Neuronal stem cell (in vitro differentiated cells): ENCODE measurements at regions not wholly inside any gene's neighbourhood (a gene's known extent, or its start where the extent isn't known, plus 50 kb on each side); places are given as distances from the start of the nearest gene placed in this dataset.

ENCODE experiments used
- DNase-seq: peaks from one replicate; pipeline ENCODE4 v3.0.0-alpha.2; 2013; ENCODE audit warnings: low spot score
- H2AFZ ChIP-seq: one replicate; pipeline ENCODE4 v1.6.1; 2013; ENCODE audit warnings: mild to moderate bottlenecking, low read length, inconsistent platforms
- H2AK5ac ChIP-seq: 2 replicates; pipeline ENCODE4 v1.6.1; 2013; ENCODE audit warnings: low read depth, mild to moderate bottlenecking, inconsistent platforms, low read length, moderate library complexity, mixed read lengths
- H2BK120ac ChIP-seq: 2 replicates; pipeline ENCODE4 v1.6.1; 2013; ENCODE audit warnings: low read depth, mild to moderate bottlenecking, inconsistent platforms, low read length, moderate library complexity, mixed read lengths
- H2BK12ac ChIP-seq: one replicate; pipeline ENCODE4 v1.6.1; 2013; ENCODE audit warnings: low read length, inconsistent platforms
- H2BK15ac ChIP-seq: 2 replicates; pipeline ENCODE4 v1.6.1; 2013; ENCODE audit warnings: mild to moderate bottlenecking, low read length, inconsistent platforms, mixed read lengths
- H2BK5ac ChIP-seq: one replicate; pipeline ENCODE4 v1.6.1; 2013; ENCODE audit warnings: inconsistent platforms, mild to moderate bottlenecking, low read length, moderate library complexity
- H3K14ac ChIP-seq: one replicate; pipeline ENCODE4 v1.6.1; 2013; ENCODE audit warnings: low read length, inconsistent platforms
- H3K18ac ChIP-seq: 2 replicates; pipeline ENCODE4 v1.6.1; 2013; ENCODE audit warnings: low read length, inconsistent platforms
- H3K23ac ChIP-seq: 2 replicates; pipeline ENCODE4 v1.6.1; 2013; ENCODE audit warnings: low read depth, mild to moderate bottlenecking, mixed read lengths, low read length, inconsistent platforms; ENCODE audit not compliant: poor library complexity
- H3K27ac ChIP-seq: replicated peaks from 3 replicates; pipeline ENCODE4 v1.5.1; 2013; ENCODE audit warnings: low read length, inconsistent platforms
- H3K27me3 ChIP-seq, 3 experiments: 2 replicates each; pipeline ENCODE4 v1.6.1; 2013; ENCODE audit warnings: low read length in 3 of 3, mild to moderate bottlenecking in 2 of 3, inconsistent platforms in 1 of 3, low read depth in 1 of 3, mixed read lengths in 1 of 3, moderate library complexity in 1 of 3; ENCODE audit not compliant: control insufficient read depth in 3 of 3, insufficient read depth in 3 of 3
- H3K36me3 ChIP-seq, 2 donors: replicated peaks in 1 of 2; 2 replicates each; pipeline ENCODE4 v1.6.1; 2013; ENCODE audit warnings: low read length in 2 of 2; ENCODE audit not compliant: control insufficient read depth in 2 of 2, insufficient read depth in 2 of 2
- H3K4ac ChIP-seq: 2 replicates; pipeline ENCODE4 v1.6.1; 2013; ENCODE audit warnings: inconsistent platforms, mild to moderate bottlenecking, low read length, moderate library complexity
- H3K4me1 ChIP-seq, 2 donors: 1 replicate in 1 of 2; 2 replicates in 1 of 2; pipeline ENCODE4 v1.6.1; 2013; ENCODE audit warnings: low read length in 2 of 2, low read depth in 1 of 2; ENCODE audit not compliant: control insufficient read depth in 2 of 2, insufficient read depth in 1 of 2
- H3K4me2 ChIP-seq: one replicate; pipeline ENCODE4 v1.6.1; 2013; ENCODE audit warnings: mild to moderate bottlenecking, low read length, inconsistent platforms; ENCODE audit not compliant: insufficient read depth, poor library complexity, severe bottlenecking
- H3K4me3 ChIP-seq, 2 donors: 2 replicates each; pipeline ENCODE4 v1.5.1; 2013; ENCODE audit warnings: low read length in 2 of 2, mild to moderate bottlenecking in 2 of 2, inconsistent platforms in 1 of 2, moderate library complexity in 1 of 2
- H3K79me1 ChIP-seq: one replicate; pipeline ENCODE4 v1.6.1; 2013; ENCODE audit warnings: low read depth, mild to moderate bottlenecking, inconsistent platforms, low read length, moderate library complexity
- H3K9ac ChIP-seq: one replicate; pipeline ENCODE4 v1.6.1; 2013; ENCODE audit warnings: mild to moderate bottlenecking, low read depth, low read length, inconsistent platforms; ENCODE audit not compliant: poor library complexity
- H3K9me3 ChIP-seq, 2 donors: replicated peaks in 1 of 2; 2 replicates each; pipeline versions ENCODE3 to v1.6.1; 2013; ENCODE audit warnings: low read length in 2 of 2, mild to moderate bottlenecking in 2 of 2, inconsistent platforms in 1 of 2, low read depth in 1 of 2, mixed read lengths in 1 of 2, moderate library complexity in 1 of 2; ENCODE audit not compliant: control insufficient read depth in 2 of 2, insufficient read depth in 1 of 2
- H4K8ac ChIP-seq: one replicate; pipeline ENCODE4 v1.6.1; 2013; ENCODE audit warnings: low read depth, mild to moderate bottlenecking, inconsistent platforms, low read length, moderate library complexity
- H4K91ac ChIP-seq: one replicate; pipeline ENCODE4 v1.6.1; 2013; ENCODE audit warnings: low read length, low read depth, mild to moderate bottlenecking, inconsistent platforms; ENCODE audit not compliant: poor library complexity
- WGBS, 2 donors: extraction: QIAGEN DNeasy Blood & Tissue Kit; methylation state at CpG; one replicate each; pipeline ENCODE4 v1.1.7; 2013; ENCODE audit warnings: missing lambda C conversion rate in 2 of 2, mixed read lengths in 1 of 2; ENCODE audit not compliant: insufficient read length in 2 of 2, insufficient replicate concordance in 1 of 2; ENCODE audit errors: extremely low coverage in 2 of 2; 5-methylcytosine and 5-hydroxymethylcytosine counted together

GRCh38 chr21:35352793-35353192 lies 303.7 kb upstream of the RUNX1 start:
- Histone ChIP-seq H2BK5ac (no peak overlapping the region), H3K4ac (no peak overlapping the region), H3K18ac (no peak overlapping the region), H2AK5ac (no peak overlapping the region), H3K14ac (no peak overlapping the region), H2AFZ (no peak overlapping the region), H3K9ac (no peak overlapping the region), H4K91ac (no peak overlapping the region), H2BK120ac (no peak overlapping the region), H3K27ac (no peak overlapping the region), H3K27me3 (no peaks in the 10 kb centered on the region), H3K4me2 (no peak overlapping the region), H3K4me3 (no peak overlapping the region), H3K23ac (no peak overlapping the region), H3K79me1 (no peaks in the 10 kb centered on the region), H3K4me1 (peaks cover 0 to 1% of the 10 kb centered on the region in 2 donors), H2BK15ac (no peak overlapping the region), H3K9me3 (no peaks in the 10 kb centered on the region), H2BK12ac (no peak overlapping the region), H3K36me3 (no peaks in the 10 kb centered on the region), H4K8ac (no peak overlapping the region)
- WGBS, 2 donors: no CpG with 5 or more reads among the region's 7 CpGs
- no peak for DNase-seq

DNA sequence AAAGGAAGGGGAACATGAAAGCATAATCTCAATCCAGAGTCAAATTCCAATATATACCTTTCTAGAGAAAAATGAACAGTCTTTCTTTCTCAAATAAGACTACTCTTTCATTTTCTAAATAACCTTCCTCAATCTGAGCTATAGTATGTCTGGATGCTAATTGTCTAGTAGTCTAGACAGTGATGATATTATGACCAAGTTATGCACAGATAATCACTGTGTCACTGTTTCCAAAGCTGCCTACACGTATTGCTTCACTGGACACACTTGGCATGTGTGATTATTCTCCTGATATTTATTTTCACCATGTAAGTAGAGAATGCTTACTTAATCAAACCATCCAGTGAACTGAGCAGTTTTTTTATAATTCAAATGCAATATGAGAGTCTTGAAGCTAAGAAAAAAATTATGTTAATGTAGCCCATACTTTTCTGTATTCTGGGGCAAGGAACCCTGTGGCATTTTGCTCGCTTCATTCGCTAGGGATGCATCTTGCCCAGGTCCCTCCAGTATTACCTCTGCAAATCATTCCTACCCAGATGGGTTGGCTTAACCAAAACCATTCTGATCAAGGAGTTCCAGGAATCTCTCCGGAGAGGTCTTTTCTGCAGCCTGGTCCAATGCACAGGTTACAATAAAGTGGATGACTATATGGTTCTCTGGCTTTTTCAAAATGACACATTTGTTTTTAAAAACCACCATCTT lies 303.1 kb upstream of the RUNX1 start:
- Histone ChIP-seq H3K27me3 (no peaks in the 10 kb centered on the region), H3K4me1 (peaks cover 0 to 1% of the 10 kb centered on the region in 2 donors), H3K14ac (no peak overlapping the region), H3K4me3 (no peak overlapping the region), H3K9ac (no peak overlapping the region), H2BK15ac (no peak overlapping the region), H4K8ac (no peak overlapping the region), H3K9me3 (no peaks in the 10 kb centered on the region), H3K4me2 (no peak overlapping the region), H2BK5ac (no peak overlapping the region), H4K91ac (no peak overlapping the region), H2BK120ac (no peak overlapping the region), H3K79me1 (no peaks in the 10 kb centered on the region), H3K18ac (no peak overlapping the region), H2BK12ac (no peak overlapping the region), H3K27ac (no peak overlapping the region), H3K36me3 (no peaks in the 10 kb centered on the region), H3K4ac (no peak overlapping the region), H3K23ac (no peak overlapping the region), H2AK5ac (no peak overlapping the region), H2AFZ (no peak overlapping the region)
- no peak for DNase-seq
- no CpG with 5 or more reads among the region's 4 CpGs for WGBS, 2 donors

DNA sequence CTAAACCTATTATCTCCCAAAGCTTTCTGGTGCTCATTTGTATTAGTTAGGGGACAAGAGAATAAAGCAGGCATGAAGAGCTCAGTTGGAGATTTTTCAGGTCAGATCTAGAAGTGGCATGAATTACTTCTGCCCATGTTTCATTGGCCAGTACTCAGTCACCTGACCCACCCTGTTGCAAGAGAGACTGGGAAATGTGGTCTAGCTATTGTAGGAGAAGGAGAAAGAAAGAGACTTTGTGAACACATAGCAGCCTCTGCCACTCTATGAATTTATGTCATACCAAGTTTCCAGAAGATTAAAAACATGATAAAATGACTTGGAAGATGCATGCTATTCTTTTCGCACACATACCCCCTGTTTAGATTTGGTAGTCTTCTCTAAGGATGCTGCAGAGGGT lies 302.3 kb upstream of the RUNX1 start:
- no peak overlapping the region for H4K8ac ChIP-seq
- H3K27ac ChIP-seq: no peak overlapping the region
- H2BK5ac ChIP-seq: no peak overlapping the region
- no peak overlapping the region for H4K91ac ChIP-seq
- WGBS, 2 donors: no CpG with 5 or more reads among the region's 1 CpG
- H2BK12ac ChIP-seq: no peak overlapping the region
- no peak overlapping the region for H2BK120ac ChIP-seq
- no peak overlapping the region for H3K9ac ChIP-seq
- no peaks in the 10 kb centered on the region for H3K79me1 ChIP-seq
- H3K23ac ChIP-seq: no peak overlapping the region
- H3K14ac ChIP-seq: no peak overlapping the region
- no peak overlapping the region for H3K4me3 ChIP-seq
- no peaks in the 10 kb centered on the region for H3K9me3 ChIP-seq
- H3K4me1 ChIP-seq: peaks cover 0 to 1% of the 10 kb centered on the region in 2 donors
- H2AK5ac ChIP-seq: no peak overlapping the region
- DNase-seq: no peak
- no peak overlapping the region for H3K18ac ChIP-seq
- H3K36me3 ChIP-seq: no peaks in the 10 kb centered on the region
- H2AFZ ChIP-seq: peak overlapping the region; percentile 38
- H3K4ac ChIP-seq: no peak overlapping the region
- no peak overlapping the region for H3K4me2 ChIP-seq
- no peaks in the 10 kb centered on the region for H3K27me3 ChIP-seq
- no peak overlapping the region for H2BK15ac ChIP-seq

- H2AFZ ChIP-seq: no peak overlapping the region
- no peaks in the 10 kb centered on the region for H3K27me3 ChIP-seq
- no CpG with 5 or more reads among the region's 2 CpGs for WGBS, 2 donors
- H3K23ac ChIP-seq: no peak overlapping the region
- H4K8ac ChIP-seq: no peak overlapping the region
- H3K36me3 ChIP-seq: no peaks in the 10 kb centered on the region
- peaks cover 0 to 1% of the 10 kb centered on the region in 2 donors for H3K4me1 ChIP-seq
- H3K79me1 ChIP-seq: no peaks in the 10 kb centered on the region
- H2BK120ac ChIP-seq: no peak overlapping the region
- H2BK15ac ChIP-seq: no peak overlapping the region
- H4K91ac ChIP-seq: no peak overlapping the region
- H3K4ac ChIP-seq: no peak overlapping the region
- H3K4me3 ChIP-seq: no peak overlapping the region
- DNase-seq: no peak
- no peak overlapping the region for H2AK5ac ChIP-seq
- no peak overlapping the region for H3K9ac ChIP-seq
- no peak overlapping the region for H3K27ac ChIP-seq
- H3K14ac ChIP-seq: no peak overlapping the region
- H3K4me2 ChIP-seq: no peak overlapping the region
- H3K9me3 ChIP-seq: no peaks in the 10 kb centered on the region
- no peak overlapping the region for H2BK5ac ChIP-seq
- no peak overlapping the region for H3K18ac ChIP-seq
- no peak overlapping the region for H2BK12ac ChIP-seq
Measured at GRCh38 chr21:35350965-35351364, 301.9 kb upstream of the RUNX1 start.
